ENCODE measurements at regions not wholly inside any gene's neighbourhood (a gene's known extent, or its start where the extent isn't known, plus 50 kb on each side); places are given as distances from the start of the nearest gene placed in this dataset.
"Not testable (repeated sequence)": the region's sequence is repeated elsewhere in the genome, so short reads cannot be mapped to it uniquely, and the experiment has no call there.

GRCh38 chr9:17846948-17847655 is 268.2 kb downstream of the SH3GL2 start:
- DNase-seq: no peak

GRCh38 chr9:17847908-17848307 is 269.0 kb downstream of the SH3GL2 start:
- DNase-seq: no peak

- DNase-seq: no peak
These were observed 273.2 kb downstream of the SH3GL2 start for GRCh38 chr9:17852108-17852507.

DNA sequence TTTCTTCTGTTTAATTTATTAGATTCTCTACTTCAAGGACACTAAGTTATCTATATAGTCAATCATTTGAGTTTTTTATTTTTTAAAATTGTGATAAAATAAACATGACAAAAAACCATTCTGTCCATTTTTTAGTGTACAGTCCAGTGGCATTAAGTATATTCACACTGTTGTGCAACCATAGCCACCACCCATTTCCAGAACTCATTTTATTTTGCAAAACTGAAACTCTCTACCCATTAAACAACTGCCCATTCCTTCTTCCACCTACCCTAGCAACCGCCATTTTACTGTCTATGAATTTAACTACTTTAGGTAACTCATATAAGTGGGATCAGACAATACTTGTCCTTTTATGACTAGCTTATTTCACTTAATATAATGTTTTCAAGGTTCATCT is 275.6 kb downstream of the SH3GL2 start:
- DNase-seq: no peak

DNA sequence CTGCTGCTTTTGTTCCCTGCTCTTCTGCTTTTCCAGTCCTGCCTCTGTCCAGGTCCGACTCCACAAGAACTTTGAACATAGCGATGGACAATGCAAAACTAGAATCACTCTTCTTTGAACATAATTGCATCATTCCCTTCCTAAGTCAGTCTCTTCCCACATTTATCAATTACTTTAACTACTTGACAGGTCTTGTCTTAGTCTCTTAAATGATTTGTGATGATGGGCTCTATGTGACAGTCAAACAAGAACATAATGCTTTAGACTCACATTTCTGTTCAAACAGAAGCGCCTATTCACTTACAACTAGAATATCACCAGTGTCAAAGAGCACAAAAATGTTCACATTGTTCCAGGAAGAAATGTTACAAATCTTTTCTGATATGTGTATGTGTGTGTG is 278.1 kb downstream of the SH3GL2 start:
- DNase-seq: no peak

GRCh38 chr9:17859228-17859627 is 280.4 kb downstream of the SH3GL2 start:
- no peak for DNase-seq

GRCh38 chr9:17859987-17860386 is 281.1 kb downstream of the SH3GL2 start:
- no peak for DNase-seq

GRCh38 chr9:17862101-17862500 is 283.2 kb downstream of the SH3GL2 start:
- peak; percentile 49 for DNase-seq

DNA sequence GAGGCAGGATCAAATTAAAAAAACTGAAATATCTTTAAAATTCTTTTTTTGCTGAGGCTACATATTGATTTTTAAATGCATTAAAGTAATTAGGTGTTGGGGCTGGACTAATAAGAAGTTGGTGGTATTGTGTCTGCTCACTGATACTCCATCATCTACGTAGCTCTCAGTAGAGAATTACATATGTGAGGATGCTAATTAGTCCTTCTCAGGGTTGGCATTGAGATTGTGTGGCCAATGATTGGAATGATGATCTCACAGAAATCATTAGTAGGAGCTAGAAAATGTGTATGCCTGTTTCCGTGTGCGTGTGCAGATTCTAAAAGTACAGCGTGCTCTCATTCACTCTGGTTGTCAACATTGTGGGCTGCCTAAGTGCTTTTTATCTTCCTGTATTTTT is 283.8 kb downstream of the SH3GL2 start:
- DNase-seq: no peak

GRCh38 chr9:17863213-17863883 is 284.5 kb downstream of the SH3GL2 start:
- DNase-seq: no peak

- DNase-seq: no peak
These were observed 285.1 kb downstream of the SH3GL2 start for GRCh38 chr9:17863924-17864323.

DNA sequence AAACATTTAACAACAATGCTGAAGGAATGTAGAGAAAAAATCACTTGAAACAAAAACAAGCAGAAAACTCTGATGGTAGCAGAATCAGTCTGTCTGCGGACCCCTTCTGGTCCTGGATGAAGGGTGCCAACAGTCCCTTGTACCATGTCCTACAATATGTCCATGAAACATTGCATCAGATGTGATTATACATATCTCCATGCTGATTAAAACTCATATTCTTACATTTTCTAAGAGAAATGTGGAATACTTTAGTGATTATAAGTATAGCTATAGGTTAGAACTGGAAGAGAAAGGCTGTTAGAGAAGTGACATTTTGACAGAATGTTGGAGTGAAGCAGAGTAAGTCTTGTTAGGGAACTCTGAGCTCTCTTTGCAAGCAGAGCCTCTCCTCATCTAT is 286.1 kb downstream of the SH3GL2 start:
- DNase-seq: no peak

DNA sequence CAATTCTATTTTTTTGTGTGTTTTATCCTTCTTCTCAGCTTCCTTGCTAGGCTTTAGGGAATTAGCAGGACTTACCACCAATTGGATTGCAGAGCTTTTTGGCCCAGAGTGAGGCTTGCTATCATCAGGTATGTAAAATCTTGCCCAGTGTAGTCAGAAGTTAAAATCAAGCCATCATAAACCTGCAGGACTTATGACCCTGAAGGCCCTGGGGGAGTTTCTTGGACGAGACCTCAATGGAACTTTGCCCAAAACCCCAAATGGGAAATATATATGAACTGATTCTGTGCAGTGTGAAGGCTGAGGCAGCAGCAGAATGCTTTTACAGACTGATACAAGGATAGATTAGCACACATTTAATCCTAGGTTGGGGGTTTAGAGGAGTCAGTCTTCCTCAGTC is 287.0 kb downstream of the SH3GL2 start:
- DNase-seq: peak; percentile 39

GRCh38 chr9:17870722-17871121 is 291.9 kb downstream of the SH3GL2 start:
- DNase-seq: no peak

DNA sequence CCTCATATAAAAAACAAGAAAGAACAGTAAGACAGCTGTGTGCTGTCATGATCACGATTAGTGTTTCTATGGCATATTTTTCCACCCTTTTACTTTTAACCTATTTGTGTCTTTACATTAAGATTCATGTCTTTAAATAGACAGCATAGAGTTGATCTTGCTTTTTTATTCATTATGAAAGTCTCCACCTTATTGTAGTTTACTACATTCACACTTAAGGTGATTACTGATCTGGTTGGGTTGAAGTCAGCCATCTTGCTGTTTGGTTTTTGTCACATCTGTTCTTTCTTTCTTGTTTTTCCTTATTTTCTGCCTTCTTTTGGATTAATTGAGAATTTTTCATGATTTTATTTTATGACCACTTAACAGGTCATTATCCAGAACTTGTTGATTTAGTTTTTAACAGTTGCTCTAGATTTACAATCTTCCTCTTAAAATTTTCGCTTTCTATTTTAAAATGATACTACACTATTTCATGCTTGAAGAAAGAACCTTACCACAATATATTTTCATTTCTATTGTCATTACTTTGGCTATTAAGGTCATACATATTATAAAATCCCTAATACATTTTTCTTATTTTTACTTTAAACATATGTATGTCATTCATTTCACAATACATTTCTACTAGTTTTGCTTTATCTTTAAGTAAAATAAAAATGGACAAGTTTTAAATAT is 292.5 kb downstream of the SH3GL2 start:
- no peak for DNase-seq

DNA sequence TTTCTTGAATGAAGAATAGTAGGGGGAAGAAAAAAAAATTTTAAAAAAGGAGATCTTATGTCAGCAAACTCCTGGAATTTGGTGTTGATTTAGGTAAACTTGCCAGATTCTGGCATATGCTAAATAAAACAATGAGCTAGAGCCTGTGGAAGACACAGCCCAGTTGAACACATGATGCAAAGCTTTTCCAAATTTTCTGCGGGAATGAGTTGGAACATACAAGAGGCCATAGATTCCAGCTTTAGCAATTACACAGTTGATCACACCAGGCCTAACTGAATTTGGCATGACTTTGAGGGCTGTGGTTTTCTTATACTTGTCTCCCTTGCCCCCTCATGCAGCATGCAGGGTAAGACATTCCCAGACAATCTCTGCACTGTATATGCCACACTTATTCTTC is 297.0 kb downstream of the SH3GL2 start:
- peak; percentile 33 for DNase-seq

- DNase-seq: no peak
These were observed 297.8 kb downstream of the SH3GL2 start for GRCh38 chr9:17876687-17877086.

DNA sequence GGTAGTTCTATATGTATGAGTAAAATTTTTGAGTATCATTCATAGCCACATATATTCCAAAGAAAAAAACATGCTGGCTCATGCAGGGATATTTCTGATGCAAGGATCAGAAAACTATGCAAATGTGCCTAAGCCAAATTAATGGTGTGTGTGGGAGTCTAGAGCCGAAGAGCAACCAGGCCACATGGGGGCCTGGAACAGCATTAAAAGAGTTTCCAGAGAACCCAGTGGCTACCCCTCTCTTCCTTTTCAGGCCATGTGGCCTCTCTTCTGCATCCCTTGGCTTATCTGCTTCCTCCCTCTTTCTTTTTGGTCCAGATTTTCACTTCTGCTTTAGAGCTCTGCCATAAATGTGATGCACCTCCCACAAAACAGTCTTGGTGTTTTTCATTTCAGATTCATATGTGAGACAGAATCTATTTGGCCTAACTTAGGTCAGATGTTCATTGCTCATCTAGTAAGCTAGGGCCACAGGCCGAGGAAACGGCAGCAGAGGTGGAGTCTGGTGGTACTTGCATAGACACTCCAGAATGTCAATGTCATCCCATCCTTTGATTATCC is 300.0 kb downstream of the SH3GL2 start:
- DNase-seq: no peak

GRCh38 chr9:17881371-17881770 is 302.5 kb downstream of the SH3GL2 start:
- no peak for DNase-seq

- DNase-seq: no peak
These were observed 304.1 kb downstream of the SH3GL2 start for GRCh38 chr9:17882688-17883594.

- DNase-seq: peak; percentile 36
These were observed 309.2 kb downstream of the SH3GL2 start for GRCh38 chr9:17888066-17888465.

GRCh38 chr9:17888964-17889363 is 310.1 kb downstream of the SH3GL2 start:
- DNase-seq: not testable (repeated sequence)

All from hindlimb muscle (tissue), 1 donor.